ENCODE measurements at regions not wholly inside any gene's neighbourhood (a gene's known extent, or its start where the extent isn't known, plus 50 kb on each side); places are given as distances from the start of the nearest gene placed in this dataset.
A peak's percentile ranks its signal among the peaks of the same experiment; 100 is the strongest.

- H3K36me3 ChIP-seq: no peaks in the 10 kb centered on the region
- H3K4me3 ChIP-seq: no peak overlapping the region
- no peaks in the 10 kb centered on the region for H3K27me3 ChIP-seq
- H3K9me3 ChIP-seq: no peaks in the 10 kb centered on the region
- no peak overlapping the region for H3K9ac ChIP-seq (ENCODE audit: low read depth in 2 of 2, low read length in 2 of 2)
- intact Hi-C loops (cut with DNase I): no loop called here
- H3K27ac ChIP-seq: no peak overlapping the region
- H3K4me1 ChIP-seq: peaks cover 4% of the 10 kb centered on the region
- no peak for DNase-seq
- no peak for TF ChIP-seq CTCF (IDR thresholded peaks at IDR 0.05)
Observed at GRCh38 chr19:27796073-27796472, 1416.9 kb downstream of the UQCRFS1 start.

GRCh38 chr19:27795369-27795768 is 1417.6 kb downstream of the UQCRFS1 start:
- no peaks in the 10 kb centered on the region for H3K36me3 ChIP-seq
- intact Hi-C loops (cut with DNase I): no loop called here
- no peak overlapping the region for H3K9ac ChIP-seq (ENCODE audit: low read depth in 2 of 2, low read length in 2 of 2)

GRCh38 chr19:27794494-27795042 is 1418.4 kb downstream of the UQCRFS1 start:
- no peaks in the 10 kb centered on the region for H3K36me3 ChIP-seq
- no peak for TF ChIP-seq CTCF (IDR thresholded peaks at IDR 0.05)
- peak overlapping the region; percentile 79 to 91 for H3K9ac ChIP-seq (ENCODE audit: low read depth in 2 of 2, low read length in 2 of 2)
- intact Hi-C loops (cut with DNase I): no loop called here
- no peaks in the 10 kb centered on the region for H3K9me3 ChIP-seq
- H3K27me3 ChIP-seq: no peaks in the 10 kb centered on the region
- peak overlapping the region; percentile 58 for H3K4me3 ChIP-seq
- DNase-seq: no peak
- peak overlapping the region; percentile 80 for H3K27ac ChIP-seq
- peaks cover 4% of the 10 kb centered on the region for H3K4me1 ChIP-seq

More at GRCh38 chr19:27795369-27795768, 1417.6 kb downstream of the UQCRFS1 start:
- H3K9me3 ChIP-seq: no peaks in the 10 kb centered on the region
- no peak for TF ChIP-seq CTCF (IDR thresholded peaks at IDR 0.05)
- DNase-seq: no peak
- H3K4me3 ChIP-seq: no peak overlapping the region
- no peak overlapping the region for H3K27ac ChIP-seq
- no peaks in the 10 kb centered on the region for H3K27me3 ChIP-seq
- peaks cover 4% of the 10 kb centered on the region for H3K4me1 ChIP-seq

- no peak for TF ChIP-seq CTCF (IDR thresholded peaks at IDR 0.05)
- intact Hi-C loops (cut with DNase I): no loop called here
- H3K9ac ChIP-seq (ENCODE audit: low read depth in 2 of 2, low read length in 2 of 2): peak overlapping the region; percentile 79 to 91
Observed at GRCh38 chr19:27793644-27794493, 1419.1 kb downstream of the UQCRFS1 start.

GRCh38 chr19:27793128-27793643 is 1419.8 kb downstream of the UQCRFS1 start:
- Histone ChIP-seq H3K9me3 (no peaks in the 10 kb centered on the region), H3K9ac (ENCODE audit: low read depth in 2 of 2, low read length in 2 of 2) (peak overlapping the region; percentile 66 to 91), H3K27ac (peak overlapping the region; percentile 80), H3K36me3 (no peaks in the 10 kb centered on the region), H3K4me1 (peaks cover 4% of the 10 kb centered on the region), H3K4me3 (peak overlapping the region; percentile 58), H3K27me3 (no peaks in the 10 kb centered on the region)
- intact Hi-C loops (cut with DNase I): no loop called here
- no peak for TF ChIP-seq CTCF (IDR thresholded peaks at IDR 0.05)
- DNase-seq: peak; percentile 88

More at GRCh38 chr19:27793644-27794493, 1419.1 kb downstream of the UQCRFS1 start:
- Histone ChIP-seq H3K27ac (peak overlapping the region; percentile 80), H3K9me3 (no peaks in the 10 kb centered on the region), H3K36me3 (no peaks in the 10 kb centered on the region), H3K4me3 (peak overlapping the region; percentile 58), H3K27me3 (no peaks in the 10 kb centered on the region), H3K4me1 (peaks cover 4% of the 10 kb centered on the region)
- peak; percentile 96 for DNase-seq
